Loucy (cell line): ENCODE measurements at regions not wholly inside any gene's neighbourhood (a gene's known extent, or its start where the extent isn't known, plus 50 kb on each side); places are given as distances from the start of the nearest gene placed in this dataset.

Source experiments
- EZH2phosphoT487 ChIP-seq: fragments of 200-600 bp; IDR thresholded peaks from 2 replicates; pipeline ENCODE4 v1.6.1; 2018; ENCODE audit warnings: antibody characterized with exemption, mild to moderate bottlenecking, moderate library complexity, borderline replicate concordance
- TF ChIP-seq, protein P1 (sequence below): fragments of 200-600 bp; sonication (generic); conservative IDR thresholded peaks from 2 replicates; pipeline ENCODE4 v1.5.1; 2014; ENCODE audit warnings: mild to moderate bottlenecking, antibody characterized with exemption, low read length

DNA sequence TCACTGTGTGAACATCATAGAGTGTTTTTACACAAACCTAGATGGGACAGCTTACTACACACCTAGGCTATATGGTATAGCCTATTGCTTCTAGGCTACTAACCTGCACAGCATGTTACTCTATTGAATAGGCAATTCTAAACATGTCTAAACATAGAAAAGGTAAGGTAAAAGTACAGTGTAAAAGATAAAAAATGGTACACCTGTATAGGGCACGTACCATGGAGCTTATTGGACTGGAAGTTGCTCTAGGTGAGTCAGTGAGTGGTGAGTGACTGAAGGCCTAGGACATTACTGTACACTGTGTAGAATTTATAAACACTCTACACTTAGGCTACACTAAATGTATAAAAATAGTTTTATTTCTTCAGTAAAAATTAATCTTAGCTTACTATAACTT, 182.0 kb upstream of the THSD7A start:
- TF ChIP-seq, protein P1, sequence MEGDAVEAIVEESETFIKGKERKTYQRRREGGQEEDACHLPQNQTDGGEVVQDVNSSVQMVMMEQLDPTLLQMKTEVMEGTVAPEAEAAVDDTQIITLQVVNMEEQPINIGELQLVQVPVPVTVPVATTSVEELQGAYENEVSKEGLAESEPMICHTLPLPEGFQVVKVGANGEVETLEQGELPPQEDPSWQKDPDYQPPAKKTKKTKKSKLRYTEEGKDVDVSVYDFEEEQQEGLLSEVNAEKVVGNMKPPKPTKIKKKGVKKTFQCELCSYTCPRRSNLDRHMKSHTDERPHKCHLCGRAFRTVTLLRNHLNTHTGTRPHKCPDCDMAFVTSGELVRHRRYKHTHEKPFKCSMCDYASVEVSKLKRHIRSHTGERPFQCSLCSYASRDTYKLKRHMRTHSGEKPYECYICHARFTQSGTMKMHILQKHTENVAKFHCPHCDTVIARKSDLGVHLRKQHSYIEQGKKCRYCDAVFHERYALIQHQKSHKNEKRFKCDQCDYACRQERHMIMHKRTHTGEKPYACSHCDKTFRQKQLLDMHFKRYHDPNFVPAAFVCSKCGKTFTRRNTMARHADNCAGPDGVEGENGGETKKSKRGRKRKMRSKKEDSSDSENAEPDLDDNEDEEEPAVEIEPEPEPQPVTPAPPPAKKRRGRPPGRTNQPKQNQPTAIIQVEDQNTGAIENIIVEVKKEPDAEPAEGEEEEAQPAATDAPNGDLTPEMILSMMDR: no peak
- no peak for TF ChIP-seq EZH2phosphoT487
